Muscle of leg (tissue), 3 donors: ENCODE measurements at regions not wholly inside any gene's neighbourhood (a gene's known extent, or its start where the extent isn't known, plus 50 kb on each side); places are given as distances from the start of the nearest gene placed in this dataset.

ENCODE experiments used
- DNase-seq: peaks from one replicate; pipeline ENCODE4 v3.0.0; 2013
- H3K27ac ChIP-seq: one replicate; pipeline ENCODE4 v1.5.1; 2013; ENCODE audit warnings: mild to moderate bottlenecking, low read length, control low read depth
- H3K27me3 ChIP-seq: one replicate; pipeline ENCODE4 v1.6.1; 2013; ENCODE audit warnings: low read length; ENCODE audit not compliant: control insufficient read depth, insufficient read depth
- H3K36me3 ChIP-seq: one replicate; pipeline ENCODE4 v1.6.1; 2013; ENCODE audit warnings: low read length; ENCODE audit not compliant: control insufficient read depth, insufficient read depth
- H3K4me1 ChIP-seq: one replicate; pipeline ENCODE4 v1.6.1; 2013; ENCODE audit warnings: low read length; ENCODE audit not compliant: control insufficient read depth, insufficient read depth
- H3K4me3 ChIP-seq: one replicate; pipeline ENCODE4 v1.5.1; 2013; ENCODE audit warnings: low read length, control low read depth
- H3K9me3 ChIP-seq: replicated peaks from 2 replicates; pipeline ENCODE4 v1.6.1; 2013; ENCODE audit warnings: low read depth, low read length; ENCODE audit not compliant: control insufficient read depth
- WGBS: methylation state at CpG from one replicate; pipeline ENCODE4 v1.1.5; 2013; ENCODE audit warnings: missing lambda C conversion rate; ENCODE audit not compliant: insufficient coverage; 5-methylcytosine and 5-hydroxymethylcytosine counted together

DNA sequence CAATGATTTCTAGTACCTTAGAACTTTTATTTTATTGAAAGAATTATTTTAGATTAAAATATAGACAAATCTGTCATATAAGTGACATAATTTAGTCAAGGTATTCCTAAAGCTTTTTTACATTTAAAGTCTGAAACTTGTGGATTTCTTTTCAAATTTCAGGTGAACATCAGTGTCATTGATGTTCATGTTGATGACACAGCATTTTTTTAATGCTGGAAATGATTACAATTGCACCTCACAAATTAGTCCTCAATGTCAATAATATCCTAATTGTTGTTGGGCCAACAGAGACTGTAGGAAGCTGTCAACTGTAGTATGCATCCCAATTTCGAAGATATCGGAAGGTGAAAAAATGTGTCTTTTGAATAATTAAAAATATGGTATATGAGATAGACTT is 214.4 kb upstream of the ARL4C start:
- no peak for DNase-seq
- no CpG with 5 or more reads among the region's 2 CpGs for WGBS
- H3K36me3 ChIP-seq = no peaks in the 10 kb centered on the region

GRCh38 chr2:234710587-234710986 is 213.7 kb upstream of the ARL4C start:
- H3K4me1 ChIP-seq = peaks cover 5% of the 10 kb centered on the region
- no peaks in the 10 kb centered on the region for H3K9me3 ChIP-seq
- WGBS = no CpG with 5 or more reads among the region's 5 CpGs
- H3K4me3 ChIP-seq = no peak overlapping the region
- no peak overlapping the region for H3K27ac ChIP-seq
- DNase-seq = no peak
- no peaks in the 10 kb centered on the region for H3K27me3 ChIP-seq
- no peaks in the 10 kb centered on the region for H3K36me3 ChIP-seq

More for the DNA sequence above, 214.4 kb upstream of the ARL4C start:
- Histone ChIP-seq H3K4me1 (peaks cover 5% of the 10 kb centered on the region), H3K27ac (no peak overlapping the region), H3K4me3 (no peak overlapping the region), H3K27me3 (no peaks in the 10 kb centered on the region), H3K9me3 (no peaks in the 10 kb centered on the region)

DNA sequence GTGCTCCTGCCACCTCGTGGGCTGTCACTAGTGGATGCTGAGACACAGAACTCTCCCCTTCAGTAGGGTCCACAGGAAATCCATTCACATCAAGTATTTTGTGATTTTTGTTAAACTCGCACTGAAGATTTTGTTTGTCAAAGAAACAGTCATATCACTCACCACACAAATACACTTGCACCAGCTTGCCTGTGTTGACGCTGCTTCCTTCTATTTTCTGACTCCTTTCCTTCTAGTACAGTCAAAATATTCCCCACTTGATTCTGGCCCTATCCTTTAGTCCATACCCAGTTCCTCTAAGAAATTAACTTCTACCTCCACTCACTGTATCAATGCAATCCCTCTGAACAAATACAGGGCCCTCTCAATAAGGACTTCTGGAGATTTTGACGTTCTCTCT is 213.2 kb upstream of the ARL4C start:
- no peak for DNase-seq
- WGBS = 64% methylated on average over 4 of the region's 4 CpGs
- Histone ChIP-seq H3K9me3 (no peaks in the 10 kb centered on the region), H3K4me3 (no peak overlapping the region), H3K36me3 (no peaks in the 10 kb centered on the region), H3K4me1 (peaks cover 5% of the 10 kb centered on the region), H3K27ac (no peak overlapping the region), H3K27me3 (peaks cover under 1% of the 10 kb centered on the region)

GRCh38 chr2:234708717-234709116 is 211.8 kb upstream of the ARL4C start:
- Histone ChIP-seq H3K4me3 (no peak overlapping the region), H3K27ac (no peak overlapping the region), H3K9me3 (no peaks in the 10 kb centered on the region), H3K4me1 (peaks cover 5% of the 10 kb centered on the region), H3K27me3 (peaks cover 2% of the 10 kb centered on the region), H3K36me3 (no peaks in the 10 kb centered on the region)
- no peak for DNase-seq
- no CpG with 5 or more reads among the region's 3 CpGs for WGBS

DNA sequence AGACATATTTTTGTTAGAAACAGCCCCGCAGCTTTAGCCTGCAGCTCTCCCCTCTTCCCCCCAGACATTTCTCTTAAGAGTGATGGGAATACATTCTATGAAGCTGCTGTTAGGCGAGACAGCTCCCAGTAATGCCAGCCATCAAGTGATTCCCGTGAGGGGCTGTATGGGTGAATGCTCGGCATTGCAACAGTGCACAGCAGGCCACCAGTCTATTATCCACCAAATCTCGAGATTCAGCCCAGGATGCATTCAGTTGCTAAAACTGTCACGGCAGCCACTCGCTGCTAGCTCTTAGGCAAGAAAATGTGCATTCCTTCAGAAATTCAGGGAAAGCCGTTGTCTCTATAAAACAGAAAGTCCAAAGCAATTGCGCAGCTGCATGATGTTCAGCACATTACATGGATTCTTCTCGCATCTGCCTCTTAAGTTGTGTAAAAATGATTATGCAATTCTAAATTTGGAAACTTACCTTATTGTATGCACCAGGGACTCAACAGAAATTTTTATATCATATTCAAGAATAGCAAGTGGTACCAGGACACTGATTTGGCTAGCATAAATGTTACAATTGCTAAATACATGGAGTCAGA is 211.3 kb upstream of the ARL4C start:
- peaks cover 2% of the 10 kb centered on the region for H3K27me3 ChIP-seq
- no peaks in the 10 kb centered on the region for H3K9me3 ChIP-seq
- peak; percentile 41 for DNase-seq
- H3K36me3 ChIP-seq = no peaks in the 10 kb centered on the region
- H3K27ac ChIP-seq = no peak overlapping the region
- H3K4me1 ChIP-seq = peaks cover 5% of the 10 kb centered on the region
- no peak overlapping the region for H3K4me3 ChIP-seq
- whole genome bisulfite sequencing = 16% methylated on average over 4 of the region's 10 CpGs

DNA sequence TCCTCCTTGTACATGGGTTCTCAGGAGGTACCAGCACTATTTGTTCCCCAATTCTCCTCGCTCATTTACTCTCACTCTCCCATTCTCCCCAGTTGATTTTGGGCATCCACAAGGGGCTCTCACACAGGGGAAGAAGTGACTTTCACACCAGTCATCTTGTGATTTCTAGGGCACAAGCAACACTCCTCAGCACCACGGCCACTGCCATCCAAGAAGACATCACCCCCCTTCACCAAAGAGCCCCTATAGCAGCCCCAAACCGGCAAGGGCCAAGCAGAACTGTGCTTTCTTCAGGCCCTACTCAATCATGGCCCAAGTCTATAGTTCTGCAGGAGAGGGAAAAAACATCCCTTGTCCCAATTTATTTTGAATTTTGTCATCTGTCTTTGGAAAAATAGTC is 209.2 kb upstream of the ARL4C start:
- Histone ChIP-seq H3K4me3 (no peak overlapping the region), H3K27me3 (peaks cover 2% of the 10 kb centered on the region), H3K36me3 (no peaks in the 10 kb centered on the region), H3K27ac (no peak overlapping the region), H3K4me1 (peaks cover 5% of the 10 kb centered on the region), H3K9me3 (no peaks in the 10 kb centered on the region)
- no peak for DNase-seq
- 100% methylated on average over 1 of the region's 3 CpGs for WGBS

- peaks cover 2% of the 10 kb centered on the region for H3K27me3 ChIP-seq
- no peak for DNase-seq
- H3K36me3 ChIP-seq = no peaks in the 10 kb centered on the region
- H3K4me3 ChIP-seq = no peak overlapping the region
- H3K4me1 ChIP-seq = peaks cover 5% of the 10 kb centered on the region
- WGBS = 100% methylated on average over 1 of the region's 3 CpGs
- H3K9me3 ChIP-seq = no peaks in the 10 kb centered on the region
- H3K27ac ChIP-seq = no peak overlapping the region
These were observed 208.2 kb upstream of the ARL4C start for GRCh38 chr2:234705108-234705507.

DNA sequence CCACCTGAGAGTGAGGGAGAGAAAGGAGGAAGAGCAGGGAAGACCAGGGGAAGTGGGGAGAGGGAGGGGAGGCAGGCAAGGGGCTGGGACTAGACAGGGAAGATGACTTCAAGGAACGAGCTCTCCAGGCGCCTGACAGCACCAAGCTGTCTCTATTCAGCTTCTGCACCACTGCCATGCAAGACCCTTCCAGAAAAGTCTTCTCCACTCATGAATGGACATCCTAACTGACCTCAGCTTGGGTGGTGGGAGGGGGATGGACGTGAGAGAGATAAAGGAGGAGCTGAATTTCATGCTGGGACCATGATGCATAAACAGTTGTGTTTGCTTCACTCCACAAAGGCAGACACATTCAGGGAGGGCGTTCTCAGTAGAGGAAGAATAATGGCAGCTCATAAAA is 206.4 kb upstream of the ARL4C start:
- H3K36me3 ChIP-seq = no peaks in the 10 kb centered on the region
- no peaks in the 10 kb centered on the region for H3K9me3 ChIP-seq
- DNase-seq = no peak
- H3K27ac ChIP-seq = no peak overlapping the region
- H3K27me3 ChIP-seq = peaks cover 2% of the 10 kb centered on the region
- no peak overlapping the region for H3K4me3 ChIP-seq
- H3K4me1 ChIP-seq = peaks cover 5% of the 10 kb centered on the region
- no CpG with 5 or more reads among the region's 4 CpGs for WGBS

DNA sequence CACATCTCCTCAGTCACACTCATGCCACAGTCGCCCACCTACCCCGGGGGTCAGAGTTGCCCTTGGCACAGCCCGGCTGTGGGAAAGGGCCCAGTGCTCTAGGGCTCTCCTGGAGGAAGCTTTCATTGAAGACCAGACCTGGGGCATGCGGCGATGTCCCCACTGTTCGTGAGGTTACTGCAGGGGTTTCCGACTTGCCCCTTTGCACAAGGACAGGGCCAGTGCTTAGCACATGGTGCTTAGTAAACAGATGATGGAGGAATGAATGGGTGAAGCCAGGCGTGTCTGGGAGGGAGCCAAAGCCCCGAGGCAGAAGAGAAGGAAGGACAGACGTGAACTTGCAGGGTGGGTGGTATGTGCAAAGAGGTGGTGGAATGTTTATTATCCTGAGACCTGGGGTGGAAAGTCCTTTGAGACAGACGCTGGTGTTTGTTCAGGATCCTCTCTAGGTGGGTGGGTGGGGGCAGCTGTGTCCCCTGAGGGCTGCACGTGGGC is 205.9 kb upstream of the ARL4C start:
- Histone ChIP-seq H3K9me3 (no peaks in the 10 kb centered on the region), H3K36me3 (no peaks in the 10 kb centered on the region), H3K27ac (no peak overlapping the region), H3K4me1 (no peaks in the 10 kb centered on the region), H3K4me3 (no peak overlapping the region), H3K27me3 (peaks cover 2% of the 10 kb centered on the region)
- 67% methylated on average over 10 of the region's 12 CpGs for WGBS
- DNase-seq = no peak

GRCh38 chr2:234701841-234702240 is 205.0 kb upstream of the ARL4C start:
- no peaks in the 10 kb centered on the region for H3K36me3 ChIP-seq
- H3K4me1 ChIP-seq = no peaks in the 10 kb centered on the region
- H3K27me3 ChIP-seq = peaks cover 2% of the 10 kb centered on the region
- no peak for DNase-seq
- no peak overlapping the region for H3K27ac ChIP-seq
- no peak overlapping the region for H3K4me3 ChIP-seq
- 98% methylated on average over 5 of the region's 9 CpGs for WGBS
- peaks cover 8% of the 10 kb centered on the region for H3K9me3 ChIP-seq

- DNase-seq = no peak
- H3K4me3 ChIP-seq = no peak overlapping the region
- no peaks in the 10 kb centered on the region for H3K36me3 ChIP-seq
- H3K27ac ChIP-seq = no peak overlapping the region
- H3K9me3 ChIP-seq = peaks cover 9% of the 10 kb centered on the region
- peaks cover 2% of the 10 kb centered on the region for H3K27me3 ChIP-seq
- no peaks in the 10 kb centered on the region for H3K4me1 ChIP-seq
- 71% methylated on average over 4 of the region's 6 CpGs for WGBS
These were observed 204.5 kb upstream of the ARL4C start for GRCh38 chr2:234701421-234701820.
